ENCODE measurements at regions not wholly inside any gene's neighbourhood (a gene's known extent, or its start where the extent isn't known, plus 50 kb on each side); places are given as distances from the start of the nearest gene placed in this dataset.

- TF ChIP-seq CTCF (IDR thresholded peaks at IDR 0.05), result no peak
- Histone ChIP-seq H3K79me2 (no peaks in the 10 kb centered on the region), H3K4me3 (ENCODE audit: low read depth, low read length) (no peak overlapping the region)
These were observed 231.9 kb downstream of the BCL11B start for GRCh38 chr14:99040052-99040451.

GRCh38 chr14:99040711-99041110, 231.3 kb downstream of the BCL11B start:
- Histone ChIP-seq H3K36me3 (ENCODE audit: control insufficient read depth, insufficient read depth, low read length) (no peaks in the 10 kb centered on the region), H3K9me3 (ENCODE audit: control insufficient read depth, low read length) (no peaks in the 10 kb centered on the region), H3K79me2 (no peaks in the 10 kb centered on the region), H3K9ac (no peak overlapping the region), H3K27me3 (ENCODE audit: control insufficient read depth, insufficient read depth, low read length) (no peaks in the 10 kb centered on the region), H3K4me3 (ENCODE audit: low read depth, low read length) (no peak overlapping the region), H3K4me1 (no peaks in the 10 kb centered on the region), H3K4me2 (ENCODE audit: low read length) (no peak overlapping the region), H2AFZ (no peak overlapping the region), H3K27ac (no peak overlapping the region)
- no peak for TF ChIP-seq CTCF (IDR thresholded peaks at IDR 0.05)

More at GRCh38 chr14:99040052-99040451, 231.9 kb downstream of the BCL11B start:
- Histone ChIP-seq H2AFZ (no peak overlapping the region), H3K9me3 (ENCODE audit: control insufficient read depth, low read length) (no peaks in the 10 kb centered on the region), H3K4me2 (ENCODE audit: low read length) (no peak overlapping the region), H3K27me3 (ENCODE audit: control insufficient read depth, insufficient read depth, low read length) (no peaks in the 10 kb centered on the region), H3K4me1 (no peaks in the 10 kb centered on the region), H3K36me3 (ENCODE audit: control insufficient read depth, insufficient read depth, low read length) (no peaks in the 10 kb centered on the region), H3K27ac (no peak overlapping the region), H3K9ac (no peak overlapping the region)

- Histone ChIP-seq H3K4me2 (ENCODE audit: low read length) (no peak overlapping the region), H3K4me3 (ENCODE audit: low read depth, low read length) (no peak overlapping the region), H3K27me3 (ENCODE audit: control insufficient read depth, insufficient read depth, low read length) (no peaks in the 10 kb centered on the region), H3K9me3 (ENCODE audit: control insufficient read depth, low read length) (no peaks in the 10 kb centered on the region), H3K4me1 (no peaks in the 10 kb centered on the region), H3K27ac (no peak overlapping the region), H2AFZ (no peak overlapping the region), H3K79me2 (no peaks in the 10 kb centered on the region), H3K36me3 (ENCODE audit: control insufficient read depth, insufficient read depth, low read length) (no peaks in the 10 kb centered on the region), H3K9ac (no peak overlapping the region)
- no peak for TF ChIP-seq CTCF (IDR thresholded peaks at IDR 0.05)
These were observed 230.7 kb downstream of the BCL11B start for GRCh38 chr14:99041141-99041819.

- Histone ChIP-seq H3K79me2 (no peaks in the 10 kb centered on the region), H3K9ac (no peak overlapping the region), H3K4me3 (ENCODE audit: low read depth, low read length) (no peak overlapping the region), H2AFZ (no peak overlapping the region), H3K9me3 (ENCODE audit: control insufficient read depth, low read length) (no peaks in the 10 kb centered on the region), H3K27me3 (ENCODE audit: control insufficient read depth, insufficient read depth, low read length) (no peaks in the 10 kb centered on the region), H3K4me1 (no peaks in the 10 kb centered on the region), H3K36me3 (ENCODE audit: control insufficient read depth, insufficient read depth, low read length) (no peaks in the 10 kb centered on the region), H3K4me2 (ENCODE audit: low read length) (no peak overlapping the region), H3K27ac (no peak overlapping the region)
- no peak for TF ChIP-seq CTCF (IDR thresholded peaks at IDR 0.05)
These were observed 230.2 kb downstream of the BCL11B start for GRCh38 chr14:99041820-99042174.
